Panc1 (cell line): ENCODE measurements at regions not wholly inside any gene's neighbourhood (a gene's known extent, or its start where the extent isn't known, plus 50 kb on each side); places are given as distances from the start of the nearest gene placed in this dataset.

ENCODE experiments used
- TCF7L2 ChIP-seq: IDR thresholded peaks from 2 replicates; pipeline ENCODE4 v1.6.1; 2011; ENCODE audit warnings: mild to moderate bottlenecking, low read depth, low read length, inconsistent platforms
- TF ChIP-seq, protein P1 (sequence below): fragments of 450-650 bp; IDR thresholded peaks from 2 replicates; pipeline ENCODE4 v1.5.1; 2017; ENCODE audit warnings: mild to moderate bottlenecking
- TF ChIP-seq, protein P2 (sequence below), 2 experiments: IDR thresholded peaks; 2 replicates each; pipeline ENCODE4 v1.6.1; 2011 to 2012; ENCODE audit warnings: low read depth in 2 of 2, control low read depth in 1 of 2, low read length in 1 of 2, mild to moderate bottlenecking in 1 of 2, moderate library complexity in 1 of 2; ENCODE audit not compliant: insufficient read depth in 1 of 2

DNA sequence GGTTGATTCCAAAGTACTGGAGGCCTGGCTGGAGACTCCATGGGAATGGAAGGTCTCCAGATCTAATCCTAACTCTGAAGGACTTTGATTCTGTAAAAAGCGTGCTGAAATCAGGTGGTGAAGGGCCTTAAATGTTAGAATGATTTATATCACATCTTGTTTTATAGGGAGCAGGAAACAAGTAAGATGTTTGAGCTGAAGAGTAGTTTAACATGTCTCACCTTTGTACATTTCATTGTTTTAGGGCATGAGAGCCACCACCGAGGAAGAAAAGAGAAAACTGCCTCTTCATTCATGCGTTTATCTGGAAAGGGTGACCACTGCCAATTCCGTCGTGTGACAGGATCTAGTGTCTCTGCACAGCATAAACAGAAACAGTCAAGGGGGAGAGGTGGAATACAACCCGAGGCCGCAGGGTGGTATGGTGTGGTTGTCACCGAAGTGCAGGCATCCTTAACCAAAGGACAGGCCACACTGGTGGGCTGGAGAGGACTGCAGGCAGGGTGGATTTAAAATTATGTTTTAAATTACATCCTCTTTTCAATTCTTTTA, 445.3 kb downstream of the SLC4A3 start:
- TF ChIP-seq, protein P1, sequence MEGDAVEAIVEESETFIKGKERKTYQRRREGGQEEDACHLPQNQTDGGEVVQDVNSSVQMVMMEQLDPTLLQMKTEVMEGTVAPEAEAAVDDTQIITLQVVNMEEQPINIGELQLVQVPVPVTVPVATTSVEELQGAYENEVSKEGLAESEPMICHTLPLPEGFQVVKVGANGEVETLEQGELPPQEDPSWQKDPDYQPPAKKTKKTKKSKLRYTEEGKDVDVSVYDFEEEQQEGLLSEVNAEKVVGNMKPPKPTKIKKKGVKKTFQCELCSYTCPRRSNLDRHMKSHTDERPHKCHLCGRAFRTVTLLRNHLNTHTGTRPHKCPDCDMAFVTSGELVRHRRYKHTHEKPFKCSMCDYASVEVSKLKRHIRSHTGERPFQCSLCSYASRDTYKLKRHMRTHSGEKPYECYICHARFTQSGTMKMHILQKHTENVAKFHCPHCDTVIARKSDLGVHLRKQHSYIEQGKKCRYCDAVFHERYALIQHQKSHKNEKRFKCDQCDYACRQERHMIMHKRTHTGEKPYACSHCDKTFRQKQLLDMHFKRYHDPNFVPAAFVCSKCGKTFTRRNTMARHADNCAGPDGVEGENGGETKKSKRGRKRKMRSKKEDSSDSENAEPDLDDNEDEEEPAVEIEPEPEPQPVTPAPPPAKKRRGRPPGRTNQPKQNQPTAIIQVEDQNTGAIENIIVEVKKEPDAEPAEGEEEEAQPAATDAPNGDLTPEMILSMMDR = no peak
- no peak for TF ChIP-seq TCF7L2
- TF ChIP-seq, protein P2, sequence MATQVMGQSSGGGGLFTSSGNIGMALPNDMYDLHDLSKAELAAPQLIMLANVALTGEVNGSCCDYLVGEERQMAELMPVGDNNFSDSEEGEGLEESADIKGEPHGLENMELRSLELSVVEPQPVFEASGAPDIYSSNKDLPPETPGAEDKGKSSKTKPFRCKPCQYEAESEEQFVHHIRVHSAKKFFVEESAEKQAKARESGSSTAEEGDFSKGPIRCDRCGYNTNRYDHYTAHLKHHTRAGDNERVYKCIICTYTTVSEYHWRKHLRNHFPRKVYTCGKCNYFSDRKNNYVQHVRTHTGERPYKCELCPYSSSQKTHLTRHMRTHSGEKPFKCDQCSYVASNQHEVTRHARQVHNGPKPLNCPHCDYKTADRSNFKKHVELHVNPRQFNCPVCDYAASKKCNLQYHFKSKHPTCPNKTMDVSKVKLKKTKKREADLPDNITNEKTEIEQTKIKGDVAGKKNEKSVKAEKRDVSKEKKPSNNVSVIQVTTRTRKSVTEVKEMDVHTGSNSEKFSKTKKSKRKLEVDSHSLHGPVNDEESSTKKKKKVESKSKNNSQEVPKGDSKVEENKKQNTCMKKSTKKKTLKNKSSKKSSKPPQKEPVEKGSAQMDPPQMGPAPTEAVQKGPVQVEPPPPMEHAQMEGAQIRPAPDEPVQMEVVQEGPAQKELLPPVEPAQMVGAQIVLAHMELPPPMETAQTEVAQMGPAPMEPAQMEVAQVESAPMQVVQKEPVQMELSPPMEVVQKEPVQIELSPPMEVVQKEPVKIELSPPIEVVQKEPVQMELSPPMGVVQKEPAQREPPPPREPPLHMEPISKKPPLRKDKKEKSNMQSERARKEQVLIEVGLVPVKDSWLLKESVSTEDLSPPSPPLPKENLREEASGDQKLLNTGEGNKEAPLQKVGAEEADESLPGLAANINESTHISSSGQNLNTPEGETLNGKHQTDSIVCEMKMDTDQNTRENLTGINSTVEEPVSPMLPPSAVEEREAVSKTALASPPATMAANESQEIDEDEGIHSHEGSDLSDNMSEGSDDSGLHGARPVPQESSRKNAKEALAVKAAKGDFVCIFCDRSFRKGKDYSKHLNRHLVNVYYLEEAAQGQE (IDR thresholded peaks at IDR 0.05; ENCODE audit: insufficient read depth in 1 of 2, low read depth in 2 of 2, low read length in 1 of 2) = no peak
